ENCODE measurements at regions not wholly inside any gene's neighbourhood (a gene's known extent, or its start where the extent isn't known, plus 50 kb on each side); places are given as distances from the start of the nearest gene placed in this dataset.
"Not testable (repeated sequence)": the region's sequence is repeated elsewhere in the genome, so short reads cannot be mapped to it uniquely, and the experiment has no call there.

GRCh38 chr6:169973588-169974467, 222.4 kb downstream of the ERMARD start:
- DNase-seq, result not testable (repeated sequence)

GRCh38 chr6:169972736-169973135, 221.3 kb downstream of the ERMARD start:
- no peak for DNase-seq

- DNase-seq, result no peak
Measured at GRCh38 chr6:169972101-169972651, 220.8 kb downstream of the ERMARD start.

- no peak for DNase-seq
Measured at GRCh38 chr6:169971081-169971861, 219.8 kb downstream of the ERMARD start.

- DNase-seq, result no peak
Measured at GRCh38 chr6:169970306-169970988, 219.0 kb downstream of the ERMARD start.

GRCh38 chr6:169969372-169970099, 218.1 kb downstream of the ERMARD start:
- DNase-seq, result no peak

GRCh38 chr6:169968541-169969270, 217.3 kb downstream of the ERMARD start:
- DNase-seq, result no peak

GRCh38 chr6:169967687-169968086, 216.3 kb downstream of the ERMARD start:
- DNase-seq, result no peak

- no peak for DNase-seq
Measured at GRCh38 chr6:169966312-169967181, 215.1 kb downstream of the ERMARD start.

- no peak for DNase-seq
Measured at GRCh38 chr6:169965657-169966311, 214.4 kb downstream of the ERMARD start.

GRCh38 chr6:169965239-169965638, 213.8 kb downstream of the ERMARD start:
- no peak for DNase-seq

- DNase-seq, result no peak
Measured at GRCh38 chr6:169964486-169965180, 213.2 kb downstream of the ERMARD start.

- no peak for DNase-seq
Measured at GRCh38 chr6:169963581-169964297, 212.3 kb downstream of the ERMARD start.

GRCh38 chr6:169962604-169963469, 211.4 kb downstream of the ERMARD start:
- DNase-seq, result no peak

GRCh38 chr6:169961772-169962561, 210.5 kb downstream of the ERMARD start:
- DNase-seq, result no peak

- DNase-seq, result no peak
Measured at GRCh38 chr6:169960886-169961611, 209.6 kb downstream of the ERMARD start.

Measured in NK-92 treated with Interleukin-12 subunit alpha and Interleukin-12 subunit beta, amount 100 ng/mL, for 24 hours (cell line).